ENCODE measurements at regions not wholly inside any gene's neighbourhood (a gene's known extent, or its start where the extent isn't known, plus 50 kb on each side); places are given as distances from the start of the nearest gene placed in this dataset.
"Not testable (repeated sequence)": the region's sequence is repeated elsewhere in the genome, so short reads cannot be mapped to it uniquely, and the experiment has no call there.

DNA sequence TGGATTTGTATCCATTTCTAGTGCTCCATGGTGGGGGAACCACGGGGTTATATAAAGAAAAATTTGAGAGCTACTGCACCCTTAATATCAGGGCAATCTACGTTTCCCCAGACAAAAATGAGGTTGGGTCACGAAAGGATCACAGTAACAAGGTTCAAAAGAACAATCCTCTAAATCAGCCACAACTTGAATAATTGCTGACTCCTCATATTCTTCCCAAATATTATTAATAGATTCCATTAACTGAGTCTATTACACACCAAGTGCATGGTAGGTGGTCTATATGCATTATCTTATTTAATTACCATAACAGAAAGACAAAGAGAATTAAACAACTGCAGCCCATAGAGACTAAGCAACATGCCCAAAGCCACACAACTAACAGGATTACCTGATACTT is 438.2 kb downstream of the ETNK1 start:
- DNase-seq = no peak

DNA sequence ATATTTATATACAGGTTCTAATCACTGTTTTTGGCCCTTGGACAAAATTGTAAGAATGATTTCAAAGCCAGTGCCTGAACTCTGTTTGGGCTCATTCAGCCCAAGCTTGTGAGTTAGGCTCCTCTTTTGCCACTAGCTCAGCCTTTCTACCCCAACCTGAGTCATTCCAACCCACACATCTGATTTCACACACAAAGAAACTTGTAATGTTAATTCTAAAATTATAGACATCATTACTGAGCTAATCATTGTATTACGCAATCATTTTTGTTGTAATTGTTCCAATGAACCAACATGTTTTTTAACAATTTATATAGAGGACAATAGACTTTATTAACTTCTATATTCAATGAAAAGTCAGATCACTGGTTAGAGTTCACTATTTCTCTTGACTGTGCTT is 441.1 kb downstream of the ETNK1 start:
- DNase-seq = no peak

- DNase-seq = no peak
These were observed 458.3 kb downstream of the ETNK1 start for GRCh38 chr12:23083267-23083666.

GRCh38 chr12:23084236-23084995 is 459.4 kb downstream of the ETNK1 start:
- no peak for DNase-seq

GRCh38 chr12:23088594-23088993 is 463.6 kb downstream of the ETNK1 start:
- DNase-seq = no peak

- no peak for DNase-seq
These were observed 468.5 kb downstream of the ETNK1 start for GRCh38 chr12:23093488-23093887.

- no peak for DNase-seq
These were observed 471.4 kb downstream of the ETNK1 start for GRCh38 chr12:23096321-23096720.

- DNase-seq = no peak
These were observed 473.1 kb downstream of the ETNK1 start for GRCh38 chr12:23098110-23098509.

- DNase-seq = no peak
These were observed 473.5 kb downstream of the ETNK1 start for GRCh38 chr12:23098517-23098916.

DNA sequence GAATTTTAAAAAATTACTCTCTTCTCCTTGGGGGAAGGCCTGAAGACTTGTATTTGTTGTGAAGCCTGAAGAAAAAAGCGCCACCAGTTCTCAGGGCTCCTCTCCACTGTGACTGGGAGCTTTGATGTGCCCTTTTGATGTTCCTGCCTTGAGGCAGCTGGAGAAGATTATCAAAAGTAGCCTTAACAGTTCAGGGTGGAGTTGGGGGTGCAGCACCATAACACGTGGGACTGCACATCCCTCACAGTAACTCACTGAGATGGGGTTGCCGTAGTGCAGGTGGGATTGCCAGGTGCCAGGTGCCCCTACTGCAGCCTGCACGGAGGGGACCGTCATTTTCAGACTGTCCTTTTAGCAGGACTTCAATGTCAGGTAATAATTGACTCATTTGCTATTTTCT is 474.1 kb downstream of the ETNK1 start:
- DNase-seq = no peak

- DNase-seq = no peak
These were observed 474.6 kb downstream of the ETNK1 start for GRCh38 chr12:23099604-23100003.

DNA sequence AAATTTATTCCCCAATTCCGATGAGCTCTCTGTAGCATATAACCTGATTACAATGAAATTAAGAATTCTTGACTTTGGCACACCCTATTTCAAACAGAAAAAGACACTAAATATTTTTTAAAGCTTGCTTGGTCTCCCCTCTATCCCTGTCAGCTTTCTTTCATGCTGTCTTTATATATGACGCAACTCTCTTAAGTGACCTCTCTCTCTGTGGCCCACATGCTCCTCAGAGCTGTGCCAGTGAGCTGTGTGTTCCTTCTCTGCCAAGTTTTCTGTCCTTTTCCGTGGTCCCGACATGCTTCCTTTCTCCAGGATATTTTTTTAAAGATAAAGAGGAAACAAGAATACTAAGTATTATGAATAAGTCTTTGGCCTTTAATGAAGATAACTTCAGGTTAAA is 484.0 kb downstream of the ETNK1 start:
- DNase-seq = no peak

- DNase-seq = no peak
These were observed 488.8 kb downstream of the ETNK1 start for GRCh38 chr12:23113781-23114180.

DNA sequence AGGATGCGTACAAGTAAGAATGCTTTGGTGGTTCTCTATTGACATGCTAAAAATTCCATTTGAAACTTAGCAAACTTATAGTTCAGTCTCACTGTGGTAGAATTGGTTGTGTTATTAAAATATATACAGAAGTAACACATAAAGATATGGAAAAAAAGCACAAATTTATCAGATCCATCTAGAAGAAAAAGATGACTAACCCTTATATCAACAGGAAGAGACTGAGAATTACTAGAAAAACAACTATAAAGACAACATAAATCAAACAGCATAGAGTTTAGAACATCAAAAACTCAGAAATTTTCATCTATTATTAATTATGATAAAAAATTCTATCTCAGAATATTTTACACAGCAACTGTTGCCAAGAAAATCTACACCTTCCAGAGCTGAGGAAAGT is 491.0 kb downstream of the ETNK1 start:
- no peak for DNase-seq

- DNase-seq = peak in 1 of 56 donors; percentile 5
These were observed 501.8 kb downstream of the ETNK1 start for GRCh38 chr12:23126794-23127193.

DNA sequence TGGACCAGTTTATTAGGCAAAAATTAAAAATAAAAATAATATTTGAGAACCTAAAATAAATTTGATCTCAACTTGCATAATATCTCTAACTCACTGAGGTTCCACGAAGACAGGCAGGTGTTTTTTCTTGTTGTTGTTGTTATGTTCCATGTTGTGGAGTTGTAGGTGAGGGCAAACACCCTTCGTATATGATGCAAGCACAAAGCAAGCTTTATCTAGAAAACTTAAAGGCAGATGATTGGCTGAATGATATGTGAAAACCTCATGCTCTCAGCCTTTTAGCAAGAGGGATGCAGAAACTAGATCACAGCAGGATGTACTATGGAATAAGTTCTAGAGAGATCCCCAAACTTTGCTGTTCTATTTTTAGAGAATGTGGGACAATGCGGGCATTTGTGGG is 502.7 kb downstream of the ETNK1 start:
- DNase-seq = no peak

- no peak for DNase-seq
These were observed 503.5 kb downstream of the ETNK1 start for GRCh38 chr12:23128462-23128861.

- DNase-seq = no peak
These were observed 507.4 kb downstream of the ETNK1 start for GRCh38 chr12:23132357-23132756.

GRCh38 chr12:23133471-23133870 is 508.5 kb downstream of the ETNK1 start:
- DNase-seq = no peak

DNA sequence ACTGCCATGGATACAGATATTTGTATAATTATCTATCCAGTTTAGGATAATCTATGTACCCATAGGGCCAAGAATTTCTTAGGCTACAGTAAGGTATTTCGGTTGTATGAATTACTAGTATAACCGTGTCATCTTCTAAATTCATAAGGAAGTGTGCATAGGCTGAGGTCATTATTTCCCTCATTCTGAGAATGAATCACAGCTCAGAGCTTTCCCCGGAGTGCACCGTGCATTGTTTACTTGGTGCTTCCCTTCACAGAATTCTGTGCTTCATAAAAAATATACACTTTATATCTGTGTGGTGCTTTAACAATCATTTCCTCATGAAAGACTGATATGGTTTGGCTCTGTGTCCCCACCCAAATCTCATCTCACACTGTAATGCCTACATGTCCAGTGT is 514.1 kb downstream of the ETNK1 start:
- no peak for DNase-seq

DNA sequence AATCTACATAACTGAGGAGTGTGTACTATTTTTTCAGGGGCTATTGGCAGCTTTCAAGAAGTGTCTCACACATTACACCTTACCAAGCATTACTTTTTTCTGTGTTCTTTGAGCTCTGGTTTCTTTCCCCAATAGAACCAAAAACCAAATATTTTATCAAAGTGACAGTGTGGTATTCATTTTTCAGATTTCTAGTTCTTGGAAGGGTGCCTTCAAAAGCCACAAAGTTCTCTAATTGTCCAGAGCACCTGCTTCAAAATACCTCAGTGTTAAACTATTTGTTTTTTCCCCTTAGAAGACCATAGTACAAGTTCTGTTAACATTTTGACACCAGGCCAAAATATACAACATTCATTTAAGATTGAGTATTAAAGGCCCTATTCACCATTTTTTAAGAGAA is 515.7 kb downstream of the ETNK1 start:
- no peak for DNase-seq

DNA sequence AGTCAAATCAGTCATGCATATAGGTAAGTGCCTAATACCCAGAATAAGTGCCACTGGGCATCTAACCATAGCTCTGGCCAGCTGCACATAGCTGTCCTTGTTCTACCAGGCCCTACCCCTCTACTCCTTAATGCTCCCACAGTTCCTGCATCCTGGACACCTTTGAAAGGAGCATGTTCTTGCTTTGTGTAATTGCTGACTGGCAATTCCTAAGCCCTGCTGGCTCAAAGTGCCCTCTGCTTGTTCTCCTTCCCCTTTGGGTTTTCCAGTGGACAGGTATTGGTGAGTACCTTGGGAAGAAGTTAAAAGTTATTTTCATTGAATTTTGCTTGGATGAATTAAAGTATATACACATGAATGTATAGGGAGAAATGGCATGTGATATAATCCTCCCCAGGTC is 516.4 kb downstream of the ETNK1 start:
- DNase-seq = no peak

GRCh38 chr12:23146070-23146469 is 521.1 kb downstream of the ETNK1 start:
- DNase-seq = not testable (repeated sequence)

- no peak for DNase-seq
These were observed 543.5 kb downstream of the ETNK1 start for GRCh38 chr12:23168459-23168858.

Data from amygdala (tissue), 56 donors.